ENCODE measurements at regions not wholly inside any gene's neighbourhood (a gene's known extent, or its start where the extent isn't known, plus 50 kb on each side); places are given as distances from the start of the nearest gene placed in this dataset.
"Not testable (repeated sequence)": the region's sequence is repeated elsewhere in the genome, so short reads cannot be mapped to it uniquely, and the experiment has no call there.

GRCh38 chr2:144901386-144901785 is 381.5 kb upstream of the ZEB2 start:
- TF ChIP-seq, protein P1, sequence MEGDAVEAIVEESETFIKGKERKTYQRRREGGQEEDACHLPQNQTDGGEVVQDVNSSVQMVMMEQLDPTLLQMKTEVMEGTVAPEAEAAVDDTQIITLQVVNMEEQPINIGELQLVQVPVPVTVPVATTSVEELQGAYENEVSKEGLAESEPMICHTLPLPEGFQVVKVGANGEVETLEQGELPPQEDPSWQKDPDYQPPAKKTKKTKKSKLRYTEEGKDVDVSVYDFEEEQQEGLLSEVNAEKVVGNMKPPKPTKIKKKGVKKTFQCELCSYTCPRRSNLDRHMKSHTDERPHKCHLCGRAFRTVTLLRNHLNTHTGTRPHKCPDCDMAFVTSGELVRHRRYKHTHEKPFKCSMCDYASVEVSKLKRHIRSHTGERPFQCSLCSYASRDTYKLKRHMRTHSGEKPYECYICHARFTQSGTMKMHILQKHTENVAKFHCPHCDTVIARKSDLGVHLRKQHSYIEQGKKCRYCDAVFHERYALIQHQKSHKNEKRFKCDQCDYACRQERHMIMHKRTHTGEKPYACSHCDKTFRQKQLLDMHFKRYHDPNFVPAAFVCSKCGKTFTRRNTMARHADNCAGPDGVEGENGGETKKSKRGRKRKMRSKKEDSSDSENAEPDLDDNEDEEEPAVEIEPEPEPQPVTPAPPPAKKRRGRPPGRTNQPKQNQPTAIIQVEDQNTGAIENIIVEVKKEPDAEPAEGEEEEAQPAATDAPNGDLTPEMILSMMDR (conservative IDR thresholded peaks at IDR 0.05; ENCODE audit: low read depth in 2 of 2) = not testable (repeated sequence)
- TF ChIP-seq EZH2phosphoT487 (IDR thresholded peaks at IDR 0.05; ENCODE audit: unreplicated experiment); EZH2 (IDR thresholded peaks at IDR 0.05; ENCODE audit: low read depth, unreplicated experiment); POLR2AphosphoS5 (IDR thresholded peaks at IDR 0.05; ENCODE audit: low read depth); CREB1 (CRISPR knock-in tag; IDR thresholded peaks at IDR 0.05; ENCODE audit: low read depth); STAT1 (IDR thresholded peaks at IDR 0.05; ENCODE audit: unreplicated experiment); JUNB (IDR thresholded peaks at IDR 0.05; ENCODE audit: unreplicated experiment); ZNF331 (CRISPR knock-in tag; IDR thresholded peaks at IDR 0.05; ENCODE audit: low read depth): not testable (repeated sequence)

Data from GM23338 (cell line).